ENCODE measurements at regions not wholly inside any gene's neighbourhood (a gene's known extent, or its start where the extent isn't known, plus 50 kb on each side); places are given as distances from the start of the nearest gene placed in this dataset.
"Not testable (repeated sequence)": the region's sequence is repeated elsewhere in the genome, so short reads cannot be mapped to it uniquely, and the experiment has no call there.

- DNase-seq, result no peak
These were observed 101.2 kb downstream of the HMHB1 start for GRCh38 chr5:143913008-143913752.

GRCh38 chr5:143914756-143915155, 102.8 kb downstream of the HMHB1 start:
- DNase-seq, result no peak

GRCh38 chr5:143916451-143916850, 104.5 kb downstream of the HMHB1 start:
- DNase-seq, result no peak

GRCh38 chr5:143918961-143919360, 107.0 kb downstream of the HMHB1 start:
- DNase-seq, result no peak

- no peak for DNase-seq
These were observed 108.8 kb downstream of the HMHB1 start for GRCh38 chr5:143920772-143921171.

- no peak for DNase-seq
These were observed 109.8 kb downstream of the HMHB1 start for GRCh38 chr5:143921525-143922311.

GRCh38 chr5:143922718-143923117, 110.8 kb downstream of the HMHB1 start:
- DNase-seq, result no peak

GRCh38 chr5:143923634-143924266, 111.8 kb downstream of the HMHB1 start:
- no peak for DNase-seq

GRCh38 chr5:143924311-143924978, 112.5 kb downstream of the HMHB1 start:
- no peak for DNase-seq

- not testable (repeated sequence) for DNase-seq
These were observed 113.0 kb downstream of the HMHB1 start for GRCh38 chr5:143924979-143925325.

- no peak for DNase-seq
These were observed 117.5 kb downstream of the HMHB1 start for GRCh38 chr5:143929486-143929885.

GRCh38 chr5:143930561-143930960, 118.6 kb downstream of the HMHB1 start:
- no peak for DNase-seq

GRCh38 chr5:143931476-143931875, 119.5 kb downstream of the HMHB1 start:
- no peak for DNase-seq

- no peak for DNase-seq
These were observed 120.0 kb downstream of the HMHB1 start for GRCh38 chr5:143931986-143932385.

GRCh38 chr5:143932584-143932983, 120.6 kb downstream of the HMHB1 start:
- DNase-seq, result no peak

GRCh38 chr5:143933451-143933850, 121.5 kb downstream of the HMHB1 start:
- DNase-seq, result no peak

GRCh38 chr5:143934821-143935220, 122.9 kb downstream of the HMHB1 start:
- DNase-seq, result no peak

- DNase-seq, result no peak
These were observed 126.3 kb downstream of the HMHB1 start for GRCh38 chr5:143938230-143938629.

- no peak for DNase-seq
These were observed 134.9 kb downstream of the HMHB1 start for GRCh38 chr5:143946837-143947236.

GRCh38 chr5:143947313-143947712, 135.4 kb downstream of the HMHB1 start:
- DNase-seq, result no peak

GRCh38 chr5:143952809-143953208, 140.8 kb downstream of the HMHB1 start:
- DNase-seq, result no peak

GRCh38 chr5:143953851-143954250, 141.9 kb downstream of the HMHB1 start:
- no peak for DNase-seq

GRCh38 chr5:143955141-143955540, 143.2 kb downstream of the HMHB1 start:
- no peak for DNase-seq
